HG03097 (cell line): ENCODE measurements at regions not wholly inside any gene's neighbourhood (a gene's known extent, or its start where the extent isn't known, plus 50 kb on each side); places are given as distances from the start of the nearest gene placed in this dataset.

ENCODE experiments used
- ATAC-seq: cut with Tn5 transposase; IDR thresholded peaks from one replicate; pipeline ENCODE4 v1.9.1; 2021; ENCODE audit not compliant: unreplicated experiment, low FRiP score

DNA sequence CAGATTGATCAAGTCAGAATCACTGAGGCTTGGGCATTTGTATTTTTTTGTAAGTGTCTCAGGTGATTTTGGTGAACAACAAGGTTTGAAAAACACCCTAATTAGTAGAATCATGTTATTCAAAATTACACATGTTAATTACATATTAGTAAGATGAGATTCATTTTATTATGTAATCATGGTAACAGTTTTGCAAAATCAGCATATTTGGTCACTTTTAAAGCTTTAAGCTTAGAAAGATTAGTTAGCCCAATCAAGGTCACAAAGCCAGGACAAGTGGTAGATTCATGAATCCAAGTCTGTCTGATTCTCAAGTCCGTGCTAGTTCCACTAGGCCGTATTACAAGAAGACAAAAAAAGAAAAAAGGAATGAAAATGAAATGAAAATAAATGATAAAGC, 218.4 kb upstream of the FAR2 start:
- no peak for ATAC-seq

- ATAC-seq, result no peak
These were observed 215.9 kb upstream of the FAR2 start for GRCh38 chr12:28933176-28933575.

DNA sequence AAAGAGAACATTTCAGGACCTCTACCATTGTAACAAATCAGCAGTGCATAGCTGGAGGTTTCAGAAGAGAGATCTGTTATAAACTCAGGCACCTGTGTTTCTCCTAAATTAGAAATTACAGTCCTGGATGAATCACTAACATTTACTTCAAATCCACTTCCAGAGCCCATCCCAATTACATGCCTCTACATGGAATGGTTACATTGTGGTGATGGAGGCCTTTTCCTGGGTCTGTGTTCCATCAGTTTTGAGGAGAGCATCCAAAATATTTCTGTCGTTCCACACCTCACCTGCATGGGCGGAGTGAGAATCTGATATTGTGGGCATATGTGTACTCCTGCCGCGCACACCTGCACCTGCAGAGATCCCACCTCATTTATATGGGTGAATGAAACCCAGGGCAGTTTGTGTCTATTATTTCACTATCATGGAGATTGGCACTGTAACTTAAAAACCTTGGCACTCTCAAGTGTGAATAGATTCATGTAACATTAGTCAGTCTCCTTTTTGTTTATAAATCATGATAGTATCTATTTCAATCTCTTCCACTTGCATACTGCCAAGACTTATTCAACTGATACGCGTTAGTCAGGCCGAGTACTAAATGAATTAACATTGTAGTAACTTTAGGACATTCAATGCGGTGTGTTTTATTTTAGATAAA, 215.1 kb upstream of the FAR2 start:
- no peak for ATAC-seq

- no peak for ATAC-seq
These were observed 212.9 kb upstream of the FAR2 start for GRCh38 chr12:28936221-28936620.

GRCh38 chr12:28936711-28937110, 212.4 kb upstream of the FAR2 start:
- no peak for ATAC-seq

GRCh38 chr12:28937196-28937595, 211.9 kb upstream of the FAR2 start:
- no peak for ATAC-seq

GRCh38 chr12:28938056-28938455, 211.0 kb upstream of the FAR2 start:
- ATAC-seq, result no peak

DNA sequence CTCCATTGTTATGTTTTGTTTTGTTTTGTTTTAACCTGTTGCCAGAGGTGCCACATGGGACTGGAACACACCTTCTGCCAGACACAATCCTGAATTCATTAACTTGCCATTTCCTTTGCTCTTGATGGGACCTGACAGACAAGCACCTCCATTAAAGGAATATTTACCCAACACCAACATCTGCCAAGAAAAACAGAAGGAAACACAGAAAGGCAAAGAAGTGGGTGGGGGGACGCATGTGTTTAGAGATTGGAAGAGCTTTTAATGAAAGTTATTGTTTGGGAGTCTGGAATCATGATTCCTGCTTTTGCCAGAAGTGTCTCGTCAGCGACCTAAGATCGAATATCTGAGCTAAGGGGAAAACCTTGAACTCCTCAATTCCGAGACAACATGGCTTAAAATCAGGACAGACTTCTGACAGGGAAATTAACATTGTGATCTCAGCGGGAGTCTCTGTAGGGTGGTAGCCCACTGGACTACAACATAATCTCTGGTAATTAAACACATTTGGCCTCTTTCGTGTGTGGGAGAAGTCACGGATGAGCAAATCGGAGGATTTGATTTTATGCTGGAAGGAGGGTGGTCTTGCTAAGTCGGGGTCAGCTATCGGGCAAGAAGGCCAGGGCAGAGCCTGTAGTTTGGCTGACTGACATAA, 210.4 kb upstream of the FAR2 start:
- ATAC-seq, result no peak

- no peak for ATAC-seq
These were observed 209.7 kb upstream of the FAR2 start for GRCh38 chr12:28939427-28939826.

- no peak for ATAC-seq
These were observed 207.8 kb upstream of the FAR2 start for GRCh38 chr12:28941248-28941647.

- ATAC-seq, result no peak
These were observed 202.7 kb upstream of the FAR2 start for GRCh38 chr12:28946361-28946760.

DNA sequence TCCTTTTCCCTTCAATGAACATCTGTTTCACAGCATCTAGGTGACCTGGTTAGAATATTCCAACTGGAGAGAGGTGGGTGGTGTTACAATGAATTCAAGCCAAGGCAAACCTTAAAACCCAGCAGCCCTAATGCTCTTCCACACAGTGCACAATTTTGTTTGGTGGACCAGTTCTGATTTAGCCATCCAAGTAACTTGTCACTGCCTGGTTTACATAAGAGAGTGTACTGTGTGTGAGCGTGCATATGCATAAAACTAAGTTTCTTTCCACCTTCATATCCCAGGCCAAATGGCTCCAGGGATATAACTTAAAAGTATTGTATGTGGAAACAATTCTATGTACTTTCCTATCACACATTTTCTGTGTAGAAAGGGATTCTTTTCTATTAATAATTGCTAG, 200.4 kb upstream of the FAR2 start:
- no peak for ATAC-seq

DNA sequence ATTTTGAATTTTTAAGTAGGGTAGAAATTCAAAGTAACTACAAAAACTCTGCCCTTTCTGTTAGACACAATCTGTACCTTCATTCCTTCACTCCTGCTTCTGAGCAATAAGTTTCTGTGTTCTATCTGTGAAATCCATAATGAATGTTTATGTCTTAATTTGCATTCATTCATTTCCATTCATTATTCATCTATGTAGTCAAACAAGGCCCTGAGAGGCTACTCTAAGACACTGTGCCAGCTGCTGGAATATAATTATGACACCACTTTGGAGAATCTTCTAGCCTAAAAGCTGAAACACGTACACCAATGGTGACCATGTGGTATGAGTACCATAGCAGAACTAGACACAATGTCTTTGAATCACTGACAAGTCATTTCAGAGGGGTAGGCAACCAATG, 199.9 kb upstream of the FAR2 start:
- ATAC-seq, result no peak

DNA sequence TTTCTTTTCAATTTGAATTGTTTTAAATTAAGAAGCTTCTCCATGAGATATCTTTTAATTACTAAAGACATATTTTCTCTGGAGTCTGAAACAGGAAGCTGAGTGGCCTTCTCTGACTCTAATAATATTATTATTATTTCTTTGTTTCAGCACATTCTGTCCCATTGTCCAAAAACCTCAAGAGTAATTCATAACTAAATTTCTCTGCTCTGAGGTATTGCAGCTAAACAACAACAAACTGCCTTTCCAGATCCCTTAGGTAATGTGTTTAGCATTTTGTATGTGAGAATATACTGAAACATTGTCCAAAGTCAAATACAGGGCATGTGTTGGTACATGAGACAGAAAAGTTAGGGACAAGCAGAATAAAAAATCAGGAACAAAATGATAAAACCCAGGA, 199.0 kb upstream of the FAR2 start:
- ATAC-seq, result no peak

- ATAC-seq, result no peak
These were observed 197.1 kb upstream of the FAR2 start for GRCh38 chr12:28951935-28952334.

DNA sequence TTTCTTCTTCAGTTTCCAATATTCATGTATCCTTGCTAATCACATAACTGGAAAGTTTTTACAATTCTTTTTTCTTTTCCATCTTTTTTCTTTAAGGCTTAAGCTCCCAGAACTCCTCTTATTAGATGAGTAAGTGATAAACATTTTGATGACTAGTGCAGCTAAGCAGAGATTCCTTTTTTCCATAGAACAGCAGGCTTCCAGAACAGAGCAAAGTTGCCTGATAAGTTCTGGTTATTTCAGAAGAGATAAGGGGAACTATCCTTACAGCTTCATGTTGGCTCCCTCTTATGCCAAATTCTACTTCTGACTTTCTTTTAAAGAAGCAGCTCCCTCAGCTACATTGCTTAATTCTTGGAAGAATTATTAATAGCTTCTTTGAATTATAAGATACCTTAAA, 194.7 kb upstream of the FAR2 start:
- ATAC-seq, result no peak

DNA sequence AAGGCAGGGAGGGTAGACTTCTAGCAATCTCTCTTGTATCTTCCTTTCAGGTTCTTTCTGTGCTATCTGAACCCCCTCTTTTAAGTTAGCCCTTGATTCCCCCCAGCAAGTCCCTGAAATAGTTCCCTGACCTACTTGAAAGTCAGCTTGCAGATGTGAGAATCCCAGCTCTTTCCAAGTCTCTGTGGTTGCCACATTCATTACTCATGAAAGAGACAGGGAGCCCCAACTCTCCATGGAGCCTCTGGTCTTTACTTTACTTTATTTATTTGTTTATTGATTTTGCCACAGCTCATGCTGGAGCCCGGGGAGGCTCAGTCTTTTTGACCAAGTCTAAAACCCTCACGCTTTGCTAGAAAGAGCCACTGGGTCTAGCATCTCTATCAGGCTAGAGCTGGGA, 193.6 kb upstream of the FAR2 start:
- ATAC-seq, result no peak

DNA sequence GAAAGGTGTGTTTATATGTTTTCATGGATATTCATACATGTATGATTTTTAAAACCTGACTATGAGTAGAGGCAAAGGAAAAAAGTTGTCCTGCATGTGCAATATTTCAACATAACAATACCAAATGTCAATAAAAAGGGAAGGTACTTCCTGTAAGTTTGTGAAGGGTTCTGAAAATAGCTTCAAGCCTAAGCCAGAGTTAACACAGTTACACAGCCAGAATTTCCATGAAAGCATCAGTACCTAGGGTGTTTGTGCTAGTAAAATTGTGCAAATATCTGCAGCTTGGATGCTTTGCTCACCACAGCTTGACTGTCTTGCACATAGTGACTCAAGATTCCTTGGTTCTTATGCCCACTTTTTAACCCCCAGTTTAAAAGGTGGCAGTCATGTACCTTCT, 193.1 kb upstream of the FAR2 start:
- no peak for ATAC-seq

DNA sequence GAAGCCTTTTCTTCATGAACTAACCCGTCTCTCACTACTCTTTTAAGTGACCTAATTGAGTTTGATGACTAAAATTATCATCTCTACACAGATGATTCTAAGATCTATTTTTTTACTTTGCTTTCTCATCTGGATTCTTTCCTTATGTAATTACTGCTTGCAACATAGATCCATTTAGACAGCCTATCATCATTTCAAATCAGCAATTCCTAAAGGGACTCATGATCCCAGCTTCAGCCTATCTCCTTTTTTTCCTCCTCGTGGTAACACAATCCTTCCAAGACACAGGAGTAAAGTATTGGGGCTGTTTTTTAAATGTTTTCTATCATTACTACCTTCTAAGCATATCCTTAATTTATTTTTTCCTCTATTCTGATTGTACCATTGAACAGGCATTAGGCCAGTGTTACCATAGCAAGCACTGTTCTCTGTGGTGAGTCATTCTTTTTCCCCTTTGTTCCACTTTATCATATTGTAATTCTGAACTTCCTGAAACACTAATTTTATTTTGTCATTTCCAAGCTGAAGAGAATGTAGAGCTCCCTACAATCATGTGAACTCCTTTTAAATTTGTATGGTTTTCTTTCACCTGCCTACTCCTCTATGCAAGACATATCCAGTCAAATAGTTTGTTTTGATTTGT, 190.4 kb upstream of the FAR2 start:
- no peak for ATAC-seq

DNA sequence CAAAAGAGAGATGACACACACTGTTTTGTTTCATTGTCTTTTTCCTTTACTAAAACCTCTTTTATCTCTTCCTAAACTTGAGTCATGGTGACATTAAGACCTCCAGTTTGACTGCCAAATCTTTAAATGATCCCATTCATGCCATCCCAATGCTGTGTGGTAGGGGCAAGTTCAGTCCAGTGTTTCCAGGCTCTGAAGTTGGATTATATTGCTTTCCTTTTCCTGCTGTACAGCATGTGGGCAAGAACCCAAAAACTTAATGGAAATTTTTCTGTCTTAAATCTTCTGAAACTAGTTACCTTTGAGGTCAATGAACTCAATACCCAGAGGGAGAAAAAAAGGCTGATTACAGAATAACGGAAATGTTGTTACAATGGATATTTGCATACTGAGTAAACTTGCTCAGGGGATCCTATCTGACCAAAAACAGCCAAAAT, 187.1 kb upstream of the FAR2 start:
- ATAC-seq, result no peak

DNA sequence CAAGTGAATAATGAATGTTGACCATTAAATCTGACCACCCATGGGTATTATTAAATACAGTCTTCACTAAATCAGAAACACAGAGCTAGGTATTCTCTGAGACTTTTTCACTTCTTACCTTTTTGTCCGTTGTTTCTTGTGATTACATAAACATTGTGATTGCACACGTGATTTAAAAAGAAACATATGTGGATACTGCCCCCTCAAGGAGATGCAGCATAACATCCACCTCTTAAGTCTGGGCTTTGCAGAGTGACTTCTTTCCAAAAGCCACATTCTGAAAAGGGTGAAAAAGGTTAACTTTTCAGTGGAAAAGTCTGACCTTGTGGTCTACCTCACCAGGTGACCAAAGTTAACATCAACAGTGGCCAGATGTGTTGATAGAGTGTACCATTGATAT, 185.5 kb upstream of the FAR2 start:
- no peak for ATAC-seq
